ENCODE measurements at regions not wholly inside any gene's neighbourhood (a gene's known extent, or its start where the extent isn't known, plus 50 kb on each side); places are given as distances from the start of the nearest gene placed in this dataset.

DNA sequence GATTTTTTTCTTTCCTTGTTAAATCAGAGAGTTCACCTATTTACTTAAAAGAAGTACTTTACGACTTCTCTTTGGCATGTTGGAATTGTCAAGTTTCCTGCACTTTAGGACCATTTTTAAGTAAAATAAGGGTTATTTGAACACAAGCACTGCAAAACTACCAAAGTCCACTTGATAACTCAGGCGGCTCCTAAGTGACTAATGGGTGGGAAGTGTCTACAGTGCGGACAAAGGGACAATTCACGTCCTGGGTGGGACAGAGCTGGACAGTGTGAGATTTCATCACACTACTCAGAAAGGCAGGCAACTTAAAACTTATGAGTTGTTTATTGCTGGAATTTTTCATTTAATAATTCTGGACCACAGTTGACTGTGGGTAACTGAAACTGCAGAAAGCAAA is 590.2 kb upstream of the UBE2E2 start:
- H3K4me3 ChIP-seq (ENCODE audit: low read depth in 1 of 2, low read length in 2 of 2): no peak overlapping the region
- H3K9ac ChIP-seq (ENCODE audit: low read depth, low read length): no peak overlapping the region
- H3K79me2 ChIP-seq (ENCODE audit: insufficient read depth, low read length): no peaks in the 10 kb centered on the region
- H3K4me1 ChIP-seq (ENCODE audit: insufficient read depth, low read length): no peaks in the 10 kb centered on the region
- no peak for DNase-seq
- H3K9me3 ChIP-seq (ENCODE audit: insufficient read depth, low read length, severe bottlenecking): no peaks in the 10 kb centered on the region
- no peaks in the 10 kb centered on the region for H4K20me1 ChIP-seq (ENCODE audit: insufficient read depth, low read length)
- ATAC-seq (ENCODE audit: insufficient read depth, low read depth): no peak
- no peak overlapping the region for H3K27ac ChIP-seq (ENCODE audit: low read length)
- TF ChIP-seq EZH2 (IDR thresholded peaks at IDR 0.05; ENCODE audit: borderline replicate concordance, low read depth, low read length, severe bottlenecking): no peak
- no peak for TF ChIP-seq CTCF (IDR thresholded peaks at IDR 0.05; ENCODE audit: borderline replicate concordance, extremely low read depth, low read length, poor library complexity, severe bottlenecking)
- H3K36me3 ChIP-seq (ENCODE audit: insufficient read depth, low read length): no peaks in the 10 kb centered on the region
- no peak overlapping the region for H3K4me2 ChIP-seq (ENCODE audit: insufficient read depth, low read length)
- no peak overlapping the region for H2AFZ ChIP-seq (ENCODE audit: low read depth, low read length)
- H3K27me3 ChIP-seq (ENCODE audit: insufficient read depth, low read length, poor library complexity): no peaks in the 10 kb centered on the region

DNA sequence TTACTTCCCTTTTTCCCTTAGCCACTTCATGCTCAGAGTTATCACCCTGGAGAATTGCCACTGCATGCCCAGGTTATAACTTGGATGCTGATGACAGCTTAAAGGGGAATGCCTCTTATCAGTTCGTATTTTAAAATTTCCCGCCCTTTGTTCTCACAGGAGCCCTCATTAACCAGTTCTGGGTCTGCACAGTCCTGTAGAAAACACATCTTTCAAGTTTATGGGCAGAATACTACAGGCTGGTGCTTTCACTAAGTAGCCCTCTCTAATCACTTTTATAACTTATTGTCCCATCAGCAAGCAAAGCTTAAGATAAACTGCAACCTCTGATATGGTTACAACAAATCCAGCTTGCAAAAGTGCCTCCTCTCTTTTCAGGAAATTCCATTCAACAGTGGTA is 587.3 kb upstream of the UBE2E2 start:
- no peak for ATAC-seq (ENCODE audit: insufficient read depth, low read depth)
- no peak for TF ChIP-seq EZH2 (IDR thresholded peaks at IDR 0.05; ENCODE audit: borderline replicate concordance, low read depth, low read length, severe bottlenecking)

DNA sequence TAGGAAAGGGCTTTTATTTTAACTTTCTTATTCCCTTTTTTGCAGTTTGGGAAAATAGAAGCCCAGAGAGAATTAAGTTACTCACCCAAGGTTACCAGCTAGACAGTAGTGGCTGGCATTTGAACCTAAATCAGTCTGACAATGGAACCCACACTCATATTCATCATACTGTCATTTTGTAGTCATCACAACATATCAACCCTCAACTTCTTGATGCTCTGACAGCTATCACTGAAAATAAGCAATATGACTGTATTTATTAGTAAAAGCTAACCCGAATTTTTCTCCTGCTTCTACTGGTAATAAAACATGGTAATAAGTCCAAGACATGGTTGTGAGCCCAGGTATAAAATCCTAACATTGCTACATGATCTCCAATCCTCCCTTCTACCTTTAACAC is 585.8 kb upstream of the UBE2E2 start:
- H3K9me3 ChIP-seq (ENCODE audit: insufficient read depth, low read length, severe bottlenecking): no peaks in the 10 kb centered on the region
- H3K4me1 ChIP-seq (ENCODE audit: insufficient read depth, low read length): no peaks in the 10 kb centered on the region
- H3K4me2 ChIP-seq (ENCODE audit: insufficient read depth, low read length): no peak overlapping the region
- no peak overlapping the region for H2AFZ ChIP-seq (ENCODE audit: low read depth, low read length)
- TF ChIP-seq CTCF (IDR thresholded peaks at IDR 0.05; ENCODE audit: borderline replicate concordance, extremely low read depth, low read length, poor library complexity, severe bottlenecking): no peak
- no peak overlapping the region for H3K9ac ChIP-seq (ENCODE audit: low read depth, low read length)
- no peak overlapping the region for H3K27ac ChIP-seq (ENCODE audit: low read length)
- no peaks in the 10 kb centered on the region for H3K27me3 ChIP-seq (ENCODE audit: insufficient read depth, low read length, poor library complexity)
- no peak overlapping the region for H3K4me3 ChIP-seq (ENCODE audit: low read depth in 1 of 2, low read length in 2 of 2)
- no peaks in the 10 kb centered on the region for H4K20me1 ChIP-seq (ENCODE audit: insufficient read depth, low read length)
- H3K79me2 ChIP-seq (ENCODE audit: insufficient read depth, low read length): no peaks in the 10 kb centered on the region
- ATAC-seq (ENCODE audit: insufficient read depth, low read depth): no peak
- DNase-seq: no peak
- H3K36me3 ChIP-seq (ENCODE audit: insufficient read depth, low read length): no peaks in the 10 kb centered on the region

More for the DNA sequence above, 587.3 kb upstream of the UBE2E2 start:
- no peaks in the 10 kb centered on the region for H3K36me3 ChIP-seq (ENCODE audit: insufficient read depth, low read length)
- H3K27me3 ChIP-seq (ENCODE audit: insufficient read depth, low read length, poor library complexity): no peaks in the 10 kb centered on the region
- no peak overlapping the region for H2AFZ ChIP-seq (ENCODE audit: low read depth, low read length)
- H3K27ac ChIP-seq (ENCODE audit: low read length): no peak overlapping the region
- H4K20me1 ChIP-seq (ENCODE audit: insufficient read depth, low read length): no peaks in the 10 kb centered on the region
- H3K4me2 ChIP-seq (ENCODE audit: insufficient read depth, low read length): no peak overlapping the region
- DNase-seq: no peak
- H3K4me1 ChIP-seq (ENCODE audit: insufficient read depth, low read length): no peaks in the 10 kb centered on the region
- no peak overlapping the region for H3K4me3 ChIP-seq (ENCODE audit: low read depth in 1 of 2, low read length in 2 of 2)
- no peak overlapping the region for H3K9ac ChIP-seq (ENCODE audit: low read depth, low read length)
- no peaks in the 10 kb centered on the region for H3K9me3 ChIP-seq (ENCODE audit: insufficient read depth, low read length, severe bottlenecking)
- H3K79me2 ChIP-seq (ENCODE audit: insufficient read depth, low read length): no peaks in the 10 kb centered on the region

GRCh38 chr3:22620498-22620897 is 582.6 kb upstream of the UBE2E2 start:
- DNase-seq (no peak), ATAC-seq (ENCODE audit: insufficient read depth, low read depth) (no peak)
- H3K4me3 ChIP-seq (ENCODE audit: low read depth in 1 of 2, low read length in 2 of 2): no peak overlapping the region
- no peak overlapping the region for H3K27ac ChIP-seq (ENCODE audit: low read length)
- no peaks in the 10 kb centered on the region for H3K79me2 ChIP-seq (ENCODE audit: insufficient read depth, low read length)
- H2AFZ ChIP-seq (ENCODE audit: low read depth, low read length): no peak overlapping the region
- TF ChIP-seq CTCF (IDR thresholded peaks at IDR 0.05; ENCODE audit: borderline replicate concordance, extremely low read depth, low read length, poor library complexity, severe bottlenecking) (no peak), EZH2 (IDR thresholded peaks at IDR 0.05; ENCODE audit: borderline replicate concordance, low read depth, low read length, severe bottlenecking) (no peak)
- H3K36me3 ChIP-seq (ENCODE audit: insufficient read depth, low read length): no peaks in the 10 kb centered on the region
- no peak overlapping the region for H3K9ac ChIP-seq (ENCODE audit: low read depth, low read length)
- H3K27me3 ChIP-seq (ENCODE audit: insufficient read depth, low read length, poor library complexity): no peaks in the 10 kb centered on the region
- no peaks in the 10 kb centered on the region for H3K4me1 ChIP-seq (ENCODE audit: insufficient read depth, low read length)
- no peaks in the 10 kb centered on the region for H4K20me1 ChIP-seq (ENCODE audit: insufficient read depth, low read length)
- no peaks in the 10 kb centered on the region for H3K9me3 ChIP-seq (ENCODE audit: insufficient read depth, low read length, severe bottlenecking)
- no peak overlapping the region for H3K4me2 ChIP-seq (ENCODE audit: insufficient read depth, low read length)

Data from DND-41 (cell line).